ENCODE measurements at regions not wholly inside any gene's neighbourhood (a gene's known extent, or its start where the extent isn't known, plus 50 kb on each side); places are given as distances from the start of the nearest gene placed in this dataset.

DNA sequence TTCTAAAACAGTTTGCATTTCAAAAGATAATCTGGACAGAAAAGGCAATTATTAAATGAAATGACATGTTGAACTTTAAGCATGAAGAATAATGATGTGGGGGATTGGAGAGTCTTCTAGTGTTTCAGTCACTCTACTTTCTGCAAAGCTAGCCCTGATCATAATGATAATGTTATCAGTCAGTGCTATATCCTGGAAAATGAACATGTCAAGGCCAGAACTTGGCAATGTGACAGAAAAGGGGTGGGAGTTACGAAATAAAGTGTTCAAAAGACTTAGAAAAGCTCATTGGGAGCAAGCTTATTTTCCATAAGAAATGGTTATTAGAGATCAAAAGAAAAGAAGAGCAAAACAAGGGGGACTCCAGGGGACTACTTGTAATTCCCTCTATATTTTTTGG lies 288.5 kb upstream of the SLC8A1 start:
- Histone ChIP-seq H3K4me1 (ENCODE audit: control insufficient read depth in 1 of 2, insufficient read depth in 2 of 2, low read length in 2 of 2) (no peaks in the 10 kb centered on the region), H3K9ac (ENCODE audit: insufficient read depth, low read length, poor library complexity, severe bottlenecking) (no peak overlapping the region), H3K9me3 (replicated peaks in 1 of 2; ENCODE audit: control insufficient read depth in 1 of 2, insufficient read depth in 1 of 2, low read length in 2 of 2) (no peaks in the 10 kb centered on the region), H3K27me3 (ENCODE audit: control insufficient read depth in 2 of 2, insufficient read depth in 2 of 2, low read length in 2 of 2) (no peaks in the 10 kb centered on the region), H4K20me1 (ENCODE audit: insufficient read depth, low read length) (no peaks in the 10 kb centered on the region), H3K79me2 (ENCODE audit: insufficient read depth, low read length) (no peaks in the 10 kb centered on the region), H3K36me3 (replicated peaks in 1 of 2; ENCODE audit: control insufficient read depth in 1 of 2, insufficient read depth in 2 of 2, low read length in 2 of 2) (no peaks in the 10 kb centered on the region), H2AFZ (ENCODE audit: insufficient read depth, low read depth, low read length, poor library complexity, severe bottlenecking) (no peak overlapping the region), H3K27ac (ENCODE audit: low read depth in 1 of 2, low read length in 2 of 2) (no peak overlapping the region), H3K4me2 (replicated peaks; ENCODE audit: extremely low read depth, low read length, poor library complexity, severe bottlenecking) (no peak overlapping the region), H3K4me3 (replicated peaks in 1 of 3; ENCODE audit: low read depth in 2 of 3, low read length in 3 of 3) (no peak overlapping the region)
- Mint-ChIP-seq H3K4me1 (no peaks in the 10 kb centered on the region), H3K27me3 (ENCODE audit: low read depth in 3 of 3) (no peaks in the 10 kb centered on the region), H3K4me3 (no peak overlapping the region), H3K27ac (no peak overlapping the region), H3K9me3 (no peaks in the 10 kb centered on the region), H3K36me3 (no peaks in the 10 kb centered on the region)
- TF ChIP-seq, protein P1, sequence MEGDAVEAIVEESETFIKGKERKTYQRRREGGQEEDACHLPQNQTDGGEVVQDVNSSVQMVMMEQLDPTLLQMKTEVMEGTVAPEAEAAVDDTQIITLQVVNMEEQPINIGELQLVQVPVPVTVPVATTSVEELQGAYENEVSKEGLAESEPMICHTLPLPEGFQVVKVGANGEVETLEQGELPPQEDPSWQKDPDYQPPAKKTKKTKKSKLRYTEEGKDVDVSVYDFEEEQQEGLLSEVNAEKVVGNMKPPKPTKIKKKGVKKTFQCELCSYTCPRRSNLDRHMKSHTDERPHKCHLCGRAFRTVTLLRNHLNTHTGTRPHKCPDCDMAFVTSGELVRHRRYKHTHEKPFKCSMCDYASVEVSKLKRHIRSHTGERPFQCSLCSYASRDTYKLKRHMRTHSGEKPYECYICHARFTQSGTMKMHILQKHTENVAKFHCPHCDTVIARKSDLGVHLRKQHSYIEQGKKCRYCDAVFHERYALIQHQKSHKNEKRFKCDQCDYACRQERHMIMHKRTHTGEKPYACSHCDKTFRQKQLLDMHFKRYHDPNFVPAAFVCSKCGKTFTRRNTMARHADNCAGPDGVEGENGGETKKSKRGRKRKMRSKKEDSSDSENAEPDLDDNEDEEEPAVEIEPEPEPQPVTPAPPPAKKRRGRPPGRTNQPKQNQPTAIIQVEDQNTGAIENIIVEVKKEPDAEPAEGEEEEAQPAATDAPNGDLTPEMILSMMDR (IDR thresholded peaks at IDR 0.05), result no peak
- intact Hi-C loops (cut with micrococcal nuclease), result no loop called here
- 100% methylated on average over 1 of the region's 1 CpG for WGBS (ENCODE audit: insufficient coverage)
- DNase-seq, result no peak

DNA sequence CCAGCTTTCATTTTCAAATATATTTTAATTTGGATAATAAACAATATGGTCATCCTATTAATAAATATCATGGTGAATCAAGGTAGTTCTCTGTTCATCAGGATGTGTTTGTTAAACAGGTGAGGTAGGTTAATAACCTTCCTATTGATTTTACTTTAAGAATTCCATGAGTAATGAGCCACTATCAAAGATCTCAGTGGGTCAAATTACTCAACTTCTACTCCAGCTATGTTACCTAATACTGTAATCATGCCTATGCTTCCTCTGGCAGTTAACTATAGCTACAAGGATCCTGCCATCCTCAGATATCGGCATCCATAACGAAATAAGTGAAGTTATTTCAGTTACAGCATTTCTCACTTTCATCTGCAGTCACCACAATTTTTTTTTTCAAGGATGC lies 289.6 kb upstream of the SLC8A1 start:
- no peaks in the 10 kb centered on the region for H3K79me2 ChIP-seq (ENCODE audit: insufficient read depth, low read length)
- no peak overlapping the region for H3K27ac ChIP-seq (ENCODE audit: low read depth in 1 of 2, low read length in 2 of 2)
- Mint-ChIP-seq H3K4me3 (no peak overlapping the region), H3K9me3 (peaks cover 0 to 4% (median 0%) of the 10 kb centered on the region in 7 donors), H3K4me1 (no peaks in the 10 kb centered on the region), H3K27me3 (ENCODE audit: low read depth in 3 of 3) (no peaks in the 10 kb centered on the region), H3K36me3 (no peaks in the 10 kb centered on the region), H3K27ac (no peak overlapping the region)
- no peak overlapping the region for H3K4me2 ChIP-seq (replicated peaks; ENCODE audit: extremely low read depth, low read length, poor library complexity, severe bottlenecking)
- no peaks in the 10 kb centered on the region for H3K27me3 ChIP-seq (ENCODE audit: control insufficient read depth in 2 of 2, insufficient read depth in 2 of 2, low read length in 2 of 2)
- TF ChIP-seq, protein P1 (IDR thresholded peaks at IDR 0.05), result no peak
- no peaks in the 10 kb centered on the region for H3K9me3 ChIP-seq (replicated peaks in 1 of 2; ENCODE audit: control insufficient read depth in 1 of 2, insufficient read depth in 1 of 2, low read length in 2 of 2)
- H2AFZ ChIP-seq (ENCODE audit: insufficient read depth, low read depth, low read length, poor library complexity, severe bottlenecking), result no peak overlapping the region
- no peaks in the 10 kb centered on the region for H4K20me1 ChIP-seq (ENCODE audit: insufficient read depth, low read length)
- no CpG with 5 or more reads among the region's 2 CpGs for WGBS (ENCODE audit: insufficient coverage)
- no peak overlapping the region for H3K9ac ChIP-seq (ENCODE audit: insufficient read depth, low read length, poor library complexity, severe bottlenecking)
- no peaks in the 10 kb centered on the region for H3K4me1 ChIP-seq (ENCODE audit: control insufficient read depth in 1 of 2, insufficient read depth in 2 of 2, low read length in 2 of 2)
- intact Hi-C loops (cut with micrococcal nuclease), result no loop called here
- no peaks in the 10 kb centered on the region for H3K36me3 ChIP-seq (replicated peaks in 1 of 2; ENCODE audit: control insufficient read depth in 1 of 2, insufficient read depth in 2 of 2, low read length in 2 of 2)
- H3K4me3 ChIP-seq (replicated peaks in 1 of 3; ENCODE audit: low read depth in 2 of 3, low read length in 3 of 3), result no peak overlapping the region
- DNase-seq, result no peak
